Endometrial microvascular endothelial cells (primary cell): ENCODE measurements at regions not wholly inside any gene's neighbourhood (a gene's known extent, or its start where the extent isn't known, plus 50 kb on each side); places are given as distances from the start of the nearest gene placed in this dataset.

Source experiments
- in situ Hi-C: cut with HindIII; loops from 2 replicates; pipeline ENCODE4 v1.10.0; 2017; ENCODE audit warnings: low sequenced_read_pairs, low pct_unique_long_range_greater_than_20kb; ENCODE audit errors: inconsistent ontology term

DNA sequence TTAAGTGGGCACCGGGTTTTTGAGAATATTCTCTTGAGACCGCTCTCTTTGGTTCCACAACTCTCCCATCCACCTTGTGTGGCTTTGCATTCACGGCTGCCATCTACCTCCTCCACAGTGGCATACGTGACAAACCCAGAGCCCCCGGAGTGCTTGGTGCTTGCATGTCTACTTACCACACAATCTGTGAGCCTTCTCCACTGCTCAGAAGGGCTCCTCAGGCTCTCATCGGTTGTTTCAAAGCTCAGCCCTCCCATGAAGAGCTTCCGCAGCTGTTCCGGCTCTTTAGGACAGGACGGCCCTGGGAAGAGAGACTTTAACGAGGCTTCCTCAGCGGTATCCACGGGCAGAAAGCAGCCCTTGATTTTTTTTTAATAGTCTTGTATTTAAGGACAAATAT, 167.6 kb upstream of the ANK2 start:
- in situ Hi-C loops, result no loop called here

DNA sequence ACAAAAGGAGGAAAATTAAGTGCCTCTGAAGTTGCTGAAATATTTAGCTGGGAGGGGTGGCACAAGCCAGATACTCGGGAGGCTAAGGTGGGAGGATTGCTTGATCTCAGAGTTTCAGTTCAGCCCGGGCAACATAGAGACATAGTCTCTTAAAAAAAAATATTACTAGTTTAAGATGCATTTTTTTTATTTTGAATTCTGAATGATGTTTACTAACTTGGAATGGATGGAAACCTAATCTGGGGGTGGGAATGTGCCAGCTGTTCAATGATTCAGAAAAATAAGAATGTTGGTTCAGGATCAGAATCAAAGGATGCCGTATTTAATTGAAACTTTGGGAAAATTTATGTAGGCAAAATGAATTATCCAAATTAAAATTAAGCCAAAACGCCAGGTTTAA, 167.2 kb upstream of the ANK2 start:
- in situ Hi-C loops, result no loop called here

GRCh38 chr4:112884406-112884805, 165.0 kb upstream of the ANK2 start:
- in situ Hi-C loops, result no loop called here

DNA sequence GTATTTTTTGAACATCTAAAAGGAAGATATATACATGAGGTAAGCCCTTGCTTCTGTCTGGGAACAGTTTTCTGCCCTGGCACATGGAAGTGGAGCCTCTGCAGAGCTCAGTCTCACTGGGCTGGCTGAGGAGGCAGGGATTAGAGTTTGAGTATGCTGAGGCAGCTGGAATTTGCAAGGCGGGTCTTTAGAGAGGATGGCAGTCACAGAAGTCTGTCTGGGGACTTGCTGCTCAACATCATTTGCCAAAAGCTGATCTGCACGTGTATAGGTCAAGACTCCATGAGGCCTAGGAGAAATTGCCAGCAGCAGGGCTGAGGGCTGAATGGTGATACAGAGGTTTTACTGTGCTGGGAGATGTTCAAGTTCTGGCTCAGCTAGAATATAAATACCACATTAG, 163.6 kb upstream of the ANK2 start:
- in situ Hi-C loops, result no loop called here

DNA sequence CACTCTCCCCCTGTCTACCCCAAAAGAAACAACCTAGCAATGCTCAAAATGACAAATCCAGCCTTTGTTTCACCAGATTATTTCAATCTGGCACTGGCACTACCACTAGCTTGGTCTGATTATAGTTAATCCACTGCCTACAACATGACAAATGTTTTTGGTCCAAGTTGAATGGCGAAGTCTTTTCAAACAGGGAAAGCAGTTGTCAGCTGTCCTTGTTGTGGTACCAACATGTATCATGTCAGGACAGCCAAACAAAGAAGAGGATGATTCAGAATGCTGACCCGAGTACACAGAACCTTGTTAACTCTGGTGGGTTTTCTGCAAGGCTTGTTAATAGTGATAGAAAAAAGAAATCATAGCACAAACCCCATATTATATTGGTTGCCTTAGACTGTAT, 160.8 kb upstream of the ANK2 start:
- in situ Hi-C loops, result no loop called here

DNA sequence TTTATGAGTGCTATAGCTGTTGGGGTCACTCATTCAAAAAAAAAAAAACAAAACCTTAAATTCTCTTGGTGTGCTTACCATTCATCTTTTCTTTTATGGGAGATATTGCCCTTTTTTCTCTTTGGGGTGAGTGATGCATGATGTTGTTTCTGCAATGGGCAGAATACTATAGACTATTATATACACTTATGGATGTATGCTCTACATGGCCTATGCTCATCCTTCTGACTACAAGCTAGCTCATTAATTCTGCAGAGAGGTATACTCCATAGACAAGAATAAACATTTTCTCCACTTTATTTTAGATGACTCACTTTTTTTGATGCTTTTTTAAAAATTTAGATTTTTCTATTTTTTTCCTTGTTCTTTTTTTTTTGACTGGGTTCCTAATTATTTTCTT, 160.3 kb upstream of the ANK2 start:
- in situ Hi-C loops, result no loop called here

DNA sequence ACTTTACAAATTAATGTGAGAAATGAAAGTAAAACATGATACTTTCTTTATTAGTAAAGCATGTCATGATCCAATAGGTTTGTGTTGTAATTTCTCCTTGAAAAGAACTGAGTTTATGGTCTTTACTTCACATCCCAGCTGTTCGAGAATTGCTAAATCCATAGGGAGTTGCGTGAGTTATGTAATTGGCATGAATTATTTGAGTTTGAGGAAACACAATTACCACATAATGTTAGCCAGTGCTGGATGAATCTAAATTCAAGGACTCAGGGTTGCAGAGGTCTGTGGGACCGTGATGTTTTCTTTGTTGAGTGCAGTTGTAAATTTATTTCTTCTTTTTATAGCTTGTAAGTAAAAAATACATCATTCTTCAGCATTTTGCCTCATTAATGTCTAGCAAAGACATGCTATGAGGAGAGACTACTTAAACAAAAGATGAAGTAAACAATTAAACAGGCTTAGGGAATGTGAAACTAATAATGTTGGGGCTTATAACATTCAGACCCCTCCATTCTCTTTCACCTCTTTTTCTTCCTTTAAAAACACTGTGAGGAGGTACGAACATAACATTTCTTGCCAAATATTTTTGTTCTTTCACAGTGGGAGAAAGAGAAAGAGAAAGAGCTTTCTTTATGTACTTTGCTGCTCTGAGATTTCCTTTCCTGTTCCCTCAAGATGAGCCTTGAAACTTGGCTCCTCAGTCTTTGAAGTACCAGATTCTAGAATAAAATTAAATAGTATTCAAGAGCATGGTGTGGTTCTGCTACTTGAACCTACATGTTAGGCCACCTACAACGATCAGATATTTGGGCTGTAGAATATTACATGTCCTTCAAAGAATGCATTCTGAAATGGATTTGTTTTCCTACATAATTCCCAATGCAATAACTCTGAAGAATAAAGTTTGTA, 159.6 kb upstream of the ANK2 start:
- in situ Hi-C loops, result no loop called here

GRCh38 chr4:112894480-112894879, 155.0 kb upstream of the ANK2 start:
- in situ Hi-C loops, result no loop called here

- in situ Hi-C loops, result no loop called here
Measured at GRCh38 chr4:112894951-112895350, 154.5 kb upstream of the ANK2 start.

- in situ Hi-C loops, result no loop called here
Measured at GRCh38 chr4:112895811-112896608, 153.4 kb upstream of the ANK2 start.

- in situ Hi-C loops, result no loop called here
Measured at GRCh38 chr4:112896609-112897190, 152.8 kb upstream of the ANK2 start.

GRCh38 chr4:112897543-112897942, 151.9 kb upstream of the ANK2 start:
- in situ Hi-C loops, result no loop called here

GRCh38 chr4:112898357-112899141, 150.9 kb upstream of the ANK2 start:
- in situ Hi-C loops, result no loop called here

DNA sequence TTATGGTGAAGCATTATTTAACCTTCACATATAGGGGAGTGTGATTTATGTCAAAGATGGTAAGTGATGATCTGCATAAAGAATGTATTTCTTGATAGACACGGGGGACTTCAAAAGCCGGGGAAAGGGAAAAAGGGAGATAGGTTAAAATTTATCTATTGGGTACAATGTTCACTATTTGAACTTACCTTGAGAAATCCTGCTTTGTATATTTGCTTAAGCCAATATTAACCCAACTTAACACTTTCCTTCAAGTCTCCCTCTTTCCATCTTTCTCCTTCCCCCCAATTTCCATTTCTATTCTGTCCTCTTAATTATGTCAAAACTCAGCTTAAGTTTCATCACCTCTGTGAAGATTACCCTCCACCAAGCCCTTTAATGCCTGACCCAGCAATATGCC, 149.0 kb upstream of the ANK2 start:
- in situ Hi-C loops, result no loop called here

GRCh38 chr4:112901962-112902411, 147.5 kb upstream of the ANK2 start:
- in situ Hi-C loops, result no loop called here

DNA sequence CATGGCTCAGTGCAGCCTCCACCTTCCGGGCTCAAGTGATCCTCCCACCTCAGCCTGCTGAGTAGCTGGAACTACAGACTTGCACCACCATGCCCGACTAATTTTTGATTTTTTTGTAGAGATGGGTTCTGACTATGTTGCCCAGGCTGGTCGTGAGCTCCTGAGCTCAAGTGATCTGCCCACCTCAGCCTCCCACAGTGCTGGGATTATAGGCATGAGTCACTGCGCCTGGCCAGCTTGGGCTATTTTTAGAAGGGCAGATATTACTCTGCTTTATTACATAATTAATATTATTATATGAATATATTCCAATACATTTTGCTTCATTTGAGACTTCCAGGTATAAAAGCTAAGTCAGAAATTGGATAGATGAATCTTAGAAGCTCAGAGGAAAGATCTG, 143.7 kb upstream of the ANK2 start:
- in situ Hi-C loops, result no loop called here

- in situ Hi-C loops, result no loop called here
Measured at GRCh38 chr4:112908511-112908910, 140.9 kb upstream of the ANK2 start.

DNA sequence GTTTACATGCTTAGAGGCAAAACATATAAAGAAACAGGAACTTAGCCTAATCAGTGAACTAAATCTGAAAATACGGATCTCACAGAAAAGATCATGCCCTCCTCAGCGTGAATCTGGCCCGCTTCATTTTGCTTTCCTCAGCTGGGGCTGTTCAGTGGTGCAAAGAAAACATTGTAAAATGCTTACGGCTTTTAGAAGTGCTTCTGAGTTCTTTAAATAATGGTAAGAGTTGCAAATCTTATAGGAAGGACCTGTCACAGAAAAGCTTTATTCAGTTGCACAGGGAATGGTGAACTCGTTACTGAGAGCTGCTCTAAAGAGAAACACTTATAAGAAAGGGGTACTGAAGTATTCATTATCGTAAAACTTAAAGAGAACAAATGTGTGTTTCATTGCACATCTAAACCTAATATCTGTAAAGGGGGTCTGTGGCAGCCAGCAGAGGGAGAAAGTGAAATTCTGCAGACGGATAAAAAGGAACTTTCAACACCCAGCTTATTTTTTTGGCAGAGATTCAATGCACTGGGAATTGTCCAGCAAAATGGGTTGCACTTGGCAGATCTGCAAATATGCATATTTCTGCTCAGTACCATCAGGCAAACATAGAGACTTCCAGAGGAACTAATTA, 139.2 kb upstream of the ANK2 start:
- in situ Hi-C loops, result no loop called here

DNA sequence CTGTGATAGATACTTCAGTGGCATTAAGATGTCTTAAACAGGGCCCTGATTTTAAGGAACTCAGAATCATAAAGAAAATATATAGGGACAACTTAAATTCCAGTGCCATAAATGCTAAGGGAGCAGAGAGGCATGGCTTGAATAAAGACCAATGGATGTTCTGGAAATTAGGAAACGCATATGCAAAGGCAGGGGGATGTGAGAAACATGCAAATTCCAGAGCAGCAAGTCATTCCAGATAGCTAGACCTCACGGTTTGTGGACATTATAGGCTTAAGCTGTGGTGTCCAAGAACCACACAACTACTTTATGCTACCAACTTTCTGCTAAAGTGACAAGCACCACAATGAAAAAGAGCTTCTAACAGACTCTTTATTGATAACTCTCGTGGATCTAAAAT, 132.6 kb upstream of the ANK2 start:
- in situ Hi-C loops, result no loop called here
